Mesothelial cell of epicardium (in vitro differentiated cells): ENCODE measurements at regions not wholly inside any gene's neighbourhood (a gene's known extent, or its start where the extent isn't known, plus 50 kb on each side); places are given as distances from the start of the nearest gene placed in this dataset.

Source experiments
- DNase-seq, 2 experiments: peaks; one replicate each; pipeline ENCODE4 v3.0.0; 2021; ENCODE audit warnings: low spot score in 2 of 2; ENCODE audit not compliant: unreplicated experiment in 2 of 2
- H3K27ac Mint-ChIP-seq: 2 replicates; pipeline ENCODE4 v1.8.0; 2021; ENCODE audit warnings: mixed read lengths
- H3K27me3 Mint-ChIP-seq: 2 replicates; pipeline ENCODE4 v1.8.0; 2021; ENCODE audit warnings: low read depth, mixed read lengths
- H3K36me3 Mint-ChIP-seq: 2 replicates; pipeline ENCODE4 v1.8.0; 2021; ENCODE audit warnings: mixed read lengths
- H3K4me1 Mint-ChIP-seq: 2 replicates; pipeline ENCODE4 v1.8.0; 2021; ENCODE audit warnings: mixed read lengths
- H3K4me3 Mint-ChIP-seq: 2 replicates; pipeline ENCODE4 v1.8.0; 2021; ENCODE audit warnings: mild to moderate bottlenecking, moderate library complexity, mixed read lengths
- H3K9me3 Mint-ChIP-seq: 2 replicates; pipeline ENCODE4 v1.8.0; 2021; ENCODE audit warnings: mixed read lengths
- CTCF ChIP-seq: fragments of 200-600 bp; sonication (generic); IDR thresholded peaks from one replicate; pipeline ENCODE4 v1.5.0; 2021; ENCODE audit warnings: antibody characterized with exemption; ENCODE audit not compliant: unreplicated experiment

GRCh38 chr13:61857198-61857597 is 441.5 kb upstream of the PCDH20 start:
- no peak overlapping the region for H3K4me3 Mint-ChIP-seq
- H3K4me1 Mint-ChIP-seq, result peaks cover 1% of the 10 kb centered on the region
- DNase-seq, result no peak
- no peaks in the 10 kb centered on the region for H3K27me3 Mint-ChIP-seq
- H3K27ac Mint-ChIP-seq, result no peak overlapping the region
- TF ChIP-seq CTCF, result no peak
- H3K9me3 Mint-ChIP-seq, result peaks cover 3% of the 10 kb centered on the region
- H3K36me3 Mint-ChIP-seq, result no peaks in the 10 kb centered on the region

GRCh38 chr13:61852116-61852619 is 436.5 kb upstream of the PCDH20 start:
- Mint-ChIP-seq H3K9me3 (no peaks in the 10 kb centered on the region), H3K27me3 (no peaks in the 10 kb centered on the region), H3K36me3 (no peaks in the 10 kb centered on the region), H3K4me1 (peaks cover 4% of the 10 kb centered on the region), H3K27ac (no peak overlapping the region), H3K4me3 (no peak overlapping the region)
- no peak for TF ChIP-seq CTCF
- no peak for DNase-seq

GRCh38 chr13:61850794-61851193 is 435.1 kb upstream of the PCDH20 start:
- H3K4me1 Mint-ChIP-seq, result peaks cover 4% of the 10 kb centered on the region
- TF ChIP-seq CTCF, result no peak
- no peak overlapping the region for H3K27ac Mint-ChIP-seq
- H3K9me3 Mint-ChIP-seq, result no peaks in the 10 kb centered on the region
- no peak overlapping the region for H3K4me3 Mint-ChIP-seq
- H3K27me3 Mint-ChIP-seq, result no peaks in the 10 kb centered on the region
- DNase-seq, result no peak
- no peaks in the 10 kb centered on the region for H3K36me3 Mint-ChIP-seq

- Mint-ChIP-seq H3K4me1 (no peaks in the 10 kb centered on the region), H3K27me3 (no peaks in the 10 kb centered on the region), H3K9me3 (no peaks in the 10 kb centered on the region), H3K27ac (no peak overlapping the region), H3K36me3 (no peaks in the 10 kb centered on the region), H3K4me3 (no peak overlapping the region)
- no peak for DNase-seq
- no peak for TF ChIP-seq CTCF
Observed at GRCh38 chr13:61838568-61838967, 422.9 kb upstream of the PCDH20 start.

- H3K27me3 Mint-ChIP-seq, result no peaks in the 10 kb centered on the region
- no peaks in the 10 kb centered on the region for H3K9me3 Mint-ChIP-seq
- DNase-seq, result no peak
- no peaks in the 10 kb centered on the region for H3K36me3 Mint-ChIP-seq
- H3K4me1 Mint-ChIP-seq, result no peaks in the 10 kb centered on the region
- no peak overlapping the region for H3K27ac Mint-ChIP-seq
- TF ChIP-seq CTCF, result no peak
- H3K4me3 Mint-ChIP-seq, result no peak overlapping the region
Observed at GRCh38 chr13:61833228-61833627, 417.6 kb upstream of the PCDH20 start.

GRCh38 chr13:61831026-61831425 is 415.4 kb upstream of the PCDH20 start:
- no peak overlapping the region for H3K27ac Mint-ChIP-seq
- H3K9me3 Mint-ChIP-seq, result no peaks in the 10 kb centered on the region
- no peak for DNase-seq
- H3K4me1 Mint-ChIP-seq, result no peaks in the 10 kb centered on the region
- no peak for TF ChIP-seq CTCF
- H3K27me3 Mint-ChIP-seq, result peaks cover 1% of the 10 kb centered on the region
- no peaks in the 10 kb centered on the region for H3K36me3 Mint-ChIP-seq
- no peak overlapping the region for H3K4me3 Mint-ChIP-seq
